ENCODE measurements at regions not wholly inside any gene's neighbourhood (a gene's known extent, or its start where the extent isn't known, plus 50 kb on each side); places are given as distances from the start of the nearest gene placed in this dataset.
"Not testable (repeated sequence)": the region's sequence is repeated elsewhere in the genome, so short reads cannot be mapped to it uniquely, and the experiment has no call there.

- H3K27me3 ChIP-seq (ENCODE audit: control insufficient read depth, insufficient read depth, low read length, poor library complexity, severe bottlenecking): no peaks in the 10 kb centered on the region
- no peak for DNase-seq
- peaks cover 6% of the 10 kb centered on the region for H3K9me3 ChIP-seq (ENCODE audit: control insufficient read depth, low read length)
- no peaks in the 10 kb centered on the region for H3K36me3 ChIP-seq (ENCODE audit: control insufficient read depth, insufficient read depth, low read length)
- no peaks in the 10 kb centered on the region for H3K4me1 ChIP-seq (ENCODE audit: control insufficient read depth, insufficient read depth, low read length)
- no peak for TF ChIP-seq CTCF (conservative IDR thresholded peaks at IDR 0.05)
- Mint-ChIP-seq H3K27ac (no peak overlapping the region), H3K27me3 (ENCODE audit: insufficient read depth) (peaks cover 2% of the 10 kb centered on the region), H3K36me3 (ENCODE audit: low read depth) (no peaks in the 10 kb centered on the region), H3K4me1 (no peaks in the 10 kb centered on the region), H3K9me3 (peaks cover 3% of the 10 kb centered on the region), H3K4me3 (no peak overlapping the region)
- H3K27ac ChIP-seq (ENCODE audit: low read depth, low read length): no peak overlapping the region
- WGBS, 2 experiments (ENCODE audit: insufficient coverage in 1 of 2, insufficient read length in 1 of 2): 100% methylated on average over 1 of the region's 1 CpG; no CpG with 5 or more reads in 1 of the 2 experiments
- H3K4me3 ChIP-seq (ENCODE audit: low read length): no peak overlapping the region
- H3K9ac ChIP-seq (ENCODE audit: extremely low read depth, low read length, poor library complexity, severe bottlenecking): no peak overlapping the region
Observed at GRCh38 chr13:94849254-94849653, 136.9 kb upstream of the SOX21 start.

GRCh38 chr13:94842901-94843300 is 130.6 kb upstream of the SOX21 start:
- Mint-ChIP-seq H3K36me3 (ENCODE audit: low read depth) (no peaks in the 10 kb centered on the region), H3K27ac (no peak overlapping the region), H3K4me1 (peaks cover 4% of the 10 kb centered on the region), H3K9me3 (peaks cover 5% of the 10 kb centered on the region), H3K4me3 (no peak overlapping the region), H3K27me3 (ENCODE audit: insufficient read depth) (no peaks in the 10 kb centered on the region)
- no peak overlapping the region for H3K4me3 ChIP-seq (ENCODE audit: low read length)
- no peak for DNase-seq
- H3K27me3 ChIP-seq (ENCODE audit: control insufficient read depth, insufficient read depth, low read length, poor library complexity, severe bottlenecking): no peaks in the 10 kb centered on the region
- no peaks in the 10 kb centered on the region for H3K9me3 ChIP-seq (ENCODE audit: control insufficient read depth, low read length)
- H3K36me3 ChIP-seq (ENCODE audit: control insufficient read depth, insufficient read depth, low read length): no peaks in the 10 kb centered on the region
- H3K4me1 ChIP-seq (ENCODE audit: control insufficient read depth, insufficient read depth, low read length): peaks cover 4% of the 10 kb centered on the region
- no peak overlapping the region for H3K27ac ChIP-seq (ENCODE audit: low read depth, low read length)
- TF ChIP-seq CTCF (conservative IDR thresholded peaks at IDR 0.05): no peak
- no peak overlapping the region for H3K9ac ChIP-seq (ENCODE audit: extremely low read depth, low read length, poor library complexity, severe bottlenecking)

- peaks cover 16% of the 10 kb centered on the region for H3K27me3 Mint-ChIP-seq (ENCODE audit: insufficient read depth)
- H3K36me3 ChIP-seq (ENCODE audit: control insufficient read depth, insufficient read depth, low read length); H3K4me1 ChIP-seq (ENCODE audit: control insufficient read depth, insufficient read depth, low read length); H3K36me3 Mint-ChIP-seq (ENCODE audit: low read depth); H3K27ac ChIP-seq (ENCODE audit: low read depth, low read length); H3K27ac Mint-ChIP-seq; H3K9me3 ChIP-seq (ENCODE audit: control insufficient read depth, low read length); H3K4me1 Mint-ChIP-seq; DNase-seq; H3K4me3 Mint-ChIP-seq; H3K4me3 ChIP-seq (ENCODE audit: low read length); H3K9ac ChIP-seq (ENCODE audit: extremely low read depth, low read length, poor library complexity, severe bottlenecking); H3K9me3 Mint-ChIP-seq; H3K27me3 ChIP-seq (ENCODE audit: control insufficient read depth, insufficient read depth, low read length, poor library complexity, severe bottlenecking): not testable (repeated sequence)
- WGBS, 2 experiments (ENCODE audit: insufficient coverage in 1 of 2, insufficient read length in 1 of 2): 88 to 100% methylated on average over 1 of the region's 1 CpG
Observed at GRCh38 chr13:94837056-94837455, 124.7 kb upstream of the SOX21 start.

- H3K4me3 ChIP-seq (ENCODE audit: low read length): no peak overlapping the region
- H3K9me3 Mint-ChIP-seq: no peaks in the 10 kb centered on the region
Observed at GRCh38 chr13:94829837-94830365, 117.6 kb upstream of the SOX21 start.

More at GRCh38 chr13:94829837-94830365, 117.6 kb upstream of the SOX21 start:
- Histone ChIP-seq H3K27me3 (ENCODE audit: control insufficient read depth, insufficient read depth, low read length, poor library complexity, severe bottlenecking) (no peaks in the 10 kb centered on the region), H3K9me3 (ENCODE audit: control insufficient read depth, low read length) (no peaks in the 10 kb centered on the region), H3K4me1 (ENCODE audit: control insufficient read depth, insufficient read depth, low read length) (peaks cover 7% of the 10 kb centered on the region), H3K27ac (ENCODE audit: low read depth, low read length) (no peak overlapping the region), H3K9ac (ENCODE audit: extremely low read depth, low read length, poor library complexity, severe bottlenecking) (no peak overlapping the region), H3K36me3 (ENCODE audit: control insufficient read depth, insufficient read depth, low read length) (no peaks in the 10 kb centered on the region)
- Mint-ChIP-seq H3K4me1 (peaks cover 27% of the 10 kb centered on the region), H3K27ac (no peak overlapping the region), H3K4me3 (no peak overlapping the region), H3K27me3 (ENCODE audit: insufficient read depth) (peaks cover 14% of the 10 kb centered on the region), H3K36me3 (ENCODE audit: low read depth) (no peaks in the 10 kb centered on the region)
- no peak for TF ChIP-seq CTCF (conservative IDR thresholded peaks at IDR 0.05)
- 96 to 99% methylated on average over 3 of the region's 3 CpGs for whole genome bisulfite sequencing, 2 experiments (ENCODE audit: insufficient coverage in 1 of 2, insufficient read length in 1 of 2)
- DNase-seq: no peak
